ENCODE measurements at regions not wholly inside any gene's neighbourhood (a gene's known extent, or its start where the extent isn't known, plus 50 kb on each side); places are given as distances from the start of the nearest gene placed in this dataset.

- Histone ChIP-seq H4K20me1 (replicated peaks; ENCODE audit: insufficient read depth) (no peaks in the 10 kb centered on the region), H2AFZ (peak overlapping the region; percentile 63), H3K4me3 (no peak overlapping the region), H3K36me3 (ENCODE audit: insufficient read depth) (no peaks in the 10 kb centered on the region; the same call in 1 of the 2 replicates), H3K9me2 (ENCODE audit: insufficient read depth) (peaks cover 6% of the 10 kb centered on the region; the same call in 1 of the 2 replicates), H3K27me3 (ENCODE audit: insufficient read depth) (no peaks in the 10 kb centered on the region), H3K4me1 (ENCODE audit: insufficient read depth) (peaks cover 11% of the 10 kb centered on the region), H3K27ac (ENCODE audit: low read depth) (no peak overlapping the region), H3F3A (replicated peaks; ENCODE audit: low read depth) (no peaks in the 10 kb centered on the region), H3K79me2 (replicated peaks; ENCODE audit: insufficient read depth) (no peaks in the 10 kb centered on the region), H3K4me2 (no peak overlapping the region)
- peaks cover 11% of the 10 kb centered on the region for H3K27me3 Mint-ChIP-seq (ENCODE audit: insufficient read depth, low read depth, poor library complexity)
- ATAC-seq, result peak; percentile 23; the same call in 1 of the 3 replicates
- DNase-seq (ENCODE audit: low spot score), result peak; percentile 11
- peaks cover 17% of the 10 kb centered on the region for H3K4me1 Mint-ChIP-seq
- H3K36me3 Mint-ChIP-seq (ENCODE audit: low read depth), result peaks cover 2% of the 10 kb centered on the region; the same call in 2 of the 3 replicates
- no peak overlapping the region for H3K27ac Mint-ChIP-seq
- TF ChIP-seq, protein P1, sequence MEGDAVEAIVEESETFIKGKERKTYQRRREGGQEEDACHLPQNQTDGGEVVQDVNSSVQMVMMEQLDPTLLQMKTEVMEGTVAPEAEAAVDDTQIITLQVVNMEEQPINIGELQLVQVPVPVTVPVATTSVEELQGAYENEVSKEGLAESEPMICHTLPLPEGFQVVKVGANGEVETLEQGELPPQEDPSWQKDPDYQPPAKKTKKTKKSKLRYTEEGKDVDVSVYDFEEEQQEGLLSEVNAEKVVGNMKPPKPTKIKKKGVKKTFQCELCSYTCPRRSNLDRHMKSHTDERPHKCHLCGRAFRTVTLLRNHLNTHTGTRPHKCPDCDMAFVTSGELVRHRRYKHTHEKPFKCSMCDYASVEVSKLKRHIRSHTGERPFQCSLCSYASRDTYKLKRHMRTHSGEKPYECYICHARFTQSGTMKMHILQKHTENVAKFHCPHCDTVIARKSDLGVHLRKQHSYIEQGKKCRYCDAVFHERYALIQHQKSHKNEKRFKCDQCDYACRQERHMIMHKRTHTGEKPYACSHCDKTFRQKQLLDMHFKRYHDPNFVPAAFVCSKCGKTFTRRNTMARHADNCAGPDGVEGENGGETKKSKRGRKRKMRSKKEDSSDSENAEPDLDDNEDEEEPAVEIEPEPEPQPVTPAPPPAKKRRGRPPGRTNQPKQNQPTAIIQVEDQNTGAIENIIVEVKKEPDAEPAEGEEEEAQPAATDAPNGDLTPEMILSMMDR (conservative IDR thresholded peaks at IDR 0.05; ENCODE audit: low read depth in 2 of 2), result no peak
- H3K9me3 Mint-ChIP-seq, result peaks cover 12% of the 10 kb centered on the region
- no peak overlapping the region for H3K4me3 Mint-ChIP-seq
These were observed 263.5 kb downstream of the ZEB1 start for GRCh38 chr10:31582365-31583052.

DNA sequence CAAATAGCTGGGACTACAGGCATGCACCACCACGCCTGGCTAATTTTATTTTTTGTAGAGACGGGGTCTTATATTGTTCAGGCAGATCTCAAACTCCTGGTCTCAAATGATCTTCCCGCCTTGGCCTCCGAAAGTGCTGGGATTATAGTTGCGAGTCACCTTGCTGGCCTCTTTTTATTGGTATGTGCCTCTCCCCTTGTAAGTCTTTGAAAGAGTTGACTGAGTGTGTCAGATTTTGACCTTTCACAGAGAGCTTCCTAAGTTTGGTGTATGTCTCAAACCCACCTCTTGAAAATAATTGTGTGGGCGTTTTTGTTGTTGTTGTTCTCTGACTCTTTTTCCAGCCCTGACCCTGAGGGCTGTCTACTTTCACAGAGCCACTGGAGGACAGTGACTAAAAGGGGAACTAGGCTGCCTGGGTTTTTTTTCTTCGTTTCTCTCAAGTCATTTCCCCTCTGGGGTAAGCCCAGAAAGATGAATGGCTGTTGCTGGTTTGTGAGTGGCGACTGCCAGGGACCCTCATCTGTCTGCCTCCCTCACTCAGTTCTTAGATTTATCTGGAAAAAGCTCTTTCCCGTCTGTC, 262.8 kb downstream of the ZEB1 start:
- Histone ChIP-seq H3K4me3 (no peak overlapping the region), H3K9me2 (ENCODE audit: insufficient read depth) (peaks cover 6% of the 10 kb centered on the region; the same call in 1 of the 2 replicates), H3K4me1 (ENCODE audit: insufficient read depth) (peaks cover 11% of the 10 kb centered on the region), H3K27ac (ENCODE audit: low read depth) (no peak overlapping the region), H3F3A (replicated peaks; ENCODE audit: low read depth) (no peaks in the 10 kb centered on the region), H4K20me1 (replicated peaks; ENCODE audit: insufficient read depth) (no peaks in the 10 kb centered on the region), H2AFZ (peak overlapping the region; percentile 63; the same call in 1 of the 2 replicates), H3K27me3 (ENCODE audit: insufficient read depth) (no peaks in the 10 kb centered on the region), H3K79me2 (replicated peaks; ENCODE audit: insufficient read depth) (no peaks in the 10 kb centered on the region), H3K4me2 (no peak overlapping the region), H3K36me3 (ENCODE audit: insufficient read depth) (no peaks in the 10 kb centered on the region; the same call in 1 of the 2 replicates)
- no peak overlapping the region for H3K4me3 Mint-ChIP-seq
- H3K4me1 Mint-ChIP-seq, result peaks cover 17% of the 10 kb centered on the region
- H3K9me3 Mint-ChIP-seq, result peaks cover 13% of the 10 kb centered on the region
- no peak overlapping the region for H3K27ac Mint-ChIP-seq
- H3K36me3 Mint-ChIP-seq (ENCODE audit: low read depth), result peaks cover 2% of the 10 kb centered on the region; the same call in 2 of the 3 replicates
- TF ChIP-seq NANOG (IDR thresholded peaks at IDR 0.05; ENCODE audit: borderline replicate concordance), result no peak
- H3K27me3 Mint-ChIP-seq (ENCODE audit: insufficient read depth, low read depth, poor library complexity), result peaks cover 11% of the 10 kb centered on the region
- ATAC-seq (no peak), DNase-seq (ENCODE audit: low spot score) (no peak)

DNA sequence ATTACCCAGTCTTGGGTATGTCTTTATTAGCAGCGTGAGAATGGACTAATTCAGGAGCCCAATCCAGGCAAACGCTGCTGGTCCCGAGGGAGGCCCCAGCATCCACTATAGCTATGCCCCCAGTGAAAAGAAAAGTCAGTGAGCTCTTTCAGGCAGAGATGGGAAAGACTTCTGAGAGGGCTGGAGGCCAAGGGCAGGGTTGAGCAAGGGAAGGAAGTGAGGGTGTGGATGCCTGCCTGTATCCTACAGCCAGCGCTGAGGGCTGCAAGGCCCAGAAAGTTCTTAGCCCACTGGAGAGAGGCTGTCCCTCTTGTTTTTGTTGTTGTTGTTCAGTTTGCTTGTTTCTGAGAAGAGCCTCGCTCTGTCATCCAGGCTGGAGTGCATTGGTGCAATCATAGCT, 261.6 kb downstream of the ZEB1 start:
- Histone ChIP-seq H3K4me1 (ENCODE audit: insufficient read depth) (peaks cover 11% of the 10 kb centered on the region), H3K27ac (ENCODE audit: low read depth) (no peak overlapping the region), H3F3A (replicated peaks; ENCODE audit: low read depth) (no peaks in the 10 kb centered on the region), H3K79me2 (replicated peaks; ENCODE audit: insufficient read depth) (no peaks in the 10 kb centered on the region), H4K20me1 (replicated peaks; ENCODE audit: insufficient read depth) (no peaks in the 10 kb centered on the region), H2AFZ (no peak overlapping the region), H3K9me2 (ENCODE audit: insufficient read depth) (peaks cover 6% of the 10 kb centered on the region; the same call in 1 of the 2 replicates), H3K27me3 (ENCODE audit: insufficient read depth) (no peaks in the 10 kb centered on the region), H3K4me3 (no peak overlapping the region), H3K36me3 (ENCODE audit: insufficient read depth) (no peaks in the 10 kb centered on the region; the same call in 1 of the 2 replicates), H3K4me2 (no peak overlapping the region)
- DNase-seq (ENCODE audit: low spot score) (no peak), ATAC-seq (no peak)
- H3K4me1 Mint-ChIP-seq, result peaks cover 17% of the 10 kb centered on the region
- no peak overlapping the region for H3K4me3 Mint-ChIP-seq
- H3K9me3 Mint-ChIP-seq, result peaks cover 19% of the 10 kb centered on the region
- H3K36me3 Mint-ChIP-seq (ENCODE audit: low read depth), result peaks cover 2% of the 10 kb centered on the region; the same call in 2 of the 3 replicates
- H3K27me3 Mint-ChIP-seq (ENCODE audit: insufficient read depth, low read depth, poor library complexity), result peaks cover 11% of the 10 kb centered on the region
- no peak overlapping the region; the same call in 1 of the 2 replicates for H3K27ac Mint-ChIP-seq
- TF ChIP-seq, protein P2, sequence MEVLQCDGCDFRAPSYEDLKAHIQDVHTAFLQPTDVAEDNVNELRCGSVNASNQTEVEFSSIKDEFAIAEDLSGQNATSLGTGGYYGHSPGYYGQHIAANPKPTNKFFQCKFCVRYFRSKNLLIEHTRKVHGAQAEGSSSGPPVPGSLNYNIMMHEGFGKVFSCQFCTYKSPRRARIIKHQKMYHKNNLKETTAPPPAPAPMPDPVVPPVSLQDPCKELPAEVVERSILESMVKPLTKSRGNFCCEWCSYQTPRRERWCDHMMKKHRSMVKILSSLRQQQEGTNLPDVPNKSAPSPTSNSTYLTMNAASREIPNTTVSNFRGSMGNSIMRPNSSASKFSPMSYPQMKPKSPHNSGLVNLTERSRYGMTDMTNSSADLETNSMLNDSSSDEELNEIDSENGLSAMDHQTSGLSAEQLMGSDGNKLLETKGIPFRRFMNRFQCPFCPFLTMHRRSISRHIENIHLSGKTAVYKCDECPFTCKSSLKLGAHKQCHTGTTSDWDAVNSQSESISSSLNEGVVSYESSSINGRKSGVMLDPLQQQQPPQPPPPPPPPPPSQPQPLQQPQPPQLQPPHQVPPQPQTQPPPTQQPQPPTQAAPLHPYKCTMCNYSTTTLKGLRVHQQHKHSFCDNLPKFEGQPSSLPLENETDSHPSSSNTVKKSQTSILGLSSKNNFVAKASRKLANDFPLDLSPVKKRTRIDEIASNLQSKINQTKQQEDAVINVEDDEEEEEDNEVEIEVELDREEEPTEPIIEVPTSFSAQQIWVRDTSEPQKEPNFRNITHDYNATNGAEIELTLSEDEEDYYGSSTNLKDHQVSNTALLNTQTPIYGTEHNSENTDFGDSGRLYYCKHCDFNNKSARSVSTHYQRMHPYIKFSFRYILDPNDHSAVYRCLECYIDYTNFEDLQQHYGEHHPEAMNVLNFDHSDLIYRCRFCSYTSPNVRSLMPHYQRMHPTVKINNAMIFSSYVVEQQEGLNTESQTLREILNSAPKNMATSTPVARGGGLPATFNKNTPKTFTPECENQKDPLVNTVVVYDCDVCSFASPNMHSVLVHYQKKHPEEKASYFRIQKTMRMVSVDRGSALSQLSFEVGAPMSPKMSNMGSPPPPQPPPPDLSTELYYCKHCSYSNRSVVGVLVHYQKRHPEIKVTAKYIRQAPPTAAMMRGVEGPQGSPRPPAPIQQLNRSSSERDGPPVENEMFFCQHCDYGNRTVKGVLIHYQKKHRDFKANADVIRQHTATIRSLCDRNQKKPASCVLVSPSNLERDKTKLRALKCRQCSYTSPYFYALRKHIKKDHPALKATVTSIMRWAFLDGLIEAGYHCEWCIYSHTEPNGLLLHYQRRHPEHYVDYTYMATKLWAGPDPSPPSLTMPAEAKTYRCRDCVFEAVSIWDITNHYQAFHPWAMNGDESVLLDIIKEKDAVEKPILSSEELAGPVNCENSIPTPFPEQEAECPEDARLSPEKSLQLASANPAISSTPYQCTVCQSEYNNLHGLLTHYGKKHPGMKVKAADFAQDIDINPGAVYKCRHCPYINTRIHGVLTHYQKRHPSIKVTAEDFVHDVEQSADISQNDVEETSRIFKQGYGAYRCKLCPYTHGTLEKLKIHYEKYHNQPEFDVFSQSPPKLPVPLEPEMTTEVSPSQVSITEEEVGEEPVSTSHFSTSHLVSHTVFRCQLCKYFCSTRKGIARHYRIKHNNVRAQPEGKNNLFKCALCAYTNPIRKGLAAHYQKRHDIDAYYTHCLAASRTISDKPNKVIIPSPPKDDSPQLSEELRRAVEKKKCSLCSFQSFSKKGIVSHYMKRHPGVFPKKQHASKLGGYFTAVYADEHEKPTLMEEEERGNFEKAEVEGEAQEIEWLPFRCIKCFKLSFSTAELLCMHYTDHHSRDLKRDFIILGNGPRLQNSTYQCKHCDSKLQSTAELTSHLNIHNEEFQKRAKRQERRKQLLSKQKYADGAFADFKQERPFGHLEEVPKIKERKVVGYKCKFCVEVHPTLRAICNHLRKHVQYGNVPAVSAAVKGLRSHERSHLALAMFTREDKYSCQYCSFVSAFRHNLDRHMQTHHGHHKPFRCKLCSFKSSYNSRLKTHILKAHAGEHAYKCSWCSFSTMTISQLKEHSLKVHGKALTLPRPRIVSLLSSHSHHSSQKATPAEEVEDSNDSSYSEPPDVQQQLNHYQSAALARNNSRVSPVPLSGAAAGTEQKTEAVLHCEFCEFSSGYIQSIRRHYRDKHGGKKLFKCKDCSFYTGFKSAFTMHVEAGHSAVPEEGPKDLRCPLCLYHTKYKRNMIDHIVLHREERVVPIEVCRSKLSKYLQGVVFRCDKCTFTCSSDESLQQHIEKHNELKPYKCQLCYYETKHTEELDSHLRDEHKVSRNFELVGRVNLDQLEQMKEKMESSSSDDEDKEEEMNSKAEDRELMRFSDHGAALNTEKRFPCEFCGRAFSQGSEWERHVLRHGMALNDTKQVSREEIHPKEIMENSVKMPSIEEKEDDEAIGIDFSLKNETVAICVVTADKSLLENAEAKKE (CRISPR knock-in tag; IDR thresholded peaks at IDR 0.05), result no peak
- no peak for TF ChIP-seq ZNF114 (CRISPR knock-in tag; IDR thresholded peaks at IDR 0.05)
- no peak for TF ChIP-seq JUNB (IDR thresholded peaks at IDR 0.05; ENCODE audit: unreplicated experiment)

All from GM23338 (cell line).